K562 (cell line): ENCODE measurements at regions not wholly inside any gene's neighbourhood (a gene's known extent, or its start where the extent isn't known, plus 50 kb on each side); places are given as distances from the start of the nearest gene placed in this dataset.

ENCODE experiments used
- ATAC-seq: fragments of 200-7000 bp; cut with Tn5 transposase; 3 replicates; pipeline ENCODE4 v1.9.1; 2020; ENCODE audit warnings: moderate library complexity
- BruUV-seq: library from RNA; stranded (reverse); fragments of 400-500 nt; replicated peaks from 2 replicates; lab custom pipeline; 2021; lab: Mats Ljungman, UMichigan
- CTCF ChIA-PET: fragments of 300-600 bp; formaldehyde crosslinking; extraction: SDS; loops from one replicate; lab custom pipeline; 2021; ENCODE audit warnings: low intra/inter-chr PET ratio; lab: Yijun Ruan, JAX
- POLR2A ChIA-PET: fragments of 300-600, 350-650 bp; sonication (Branson Sonifier 250); formaldehyde crosslinking; extraction: SDS; loops from one replicate; lab custom pipeline; 2021; ENCODE audit warnings: antibody characterized with exemption, inconsistent platforms; lab: Yijun Ruan, JAX
- DNase-seq, 4 experiments: peaks; one replicate each; pipeline versions ENCODE4 v3.0.0 to v3.0.0-alpha.2; 2011 to 2018; ENCODE audit warnings: low spot score in 3 of 4, mixed read lengths in 3 of 4; ENCODE audit errors: extremely low read depth in 1 of 4
- FAIRE-seq: peaks from 2 replicates; lab custom pipeline; 2011; peaks lifted over from hg19 to GRCh38; lab: Jason Lieb, UNC
- H2AFZ ChIP-seq: 2 replicates; pipeline ENCODE4 v1.6.0; 2011; ENCODE audit warnings: low read depth, low read length, control low read depth, inconsistent platforms
- H3K27ac ChIP-seq: fragments of 200-600 bp; 3 replicates; pipeline ENCODE4 v1.8.0; 2011; ENCODE audit warnings: low read depth, mild to moderate bottlenecking, control low read depth, inconsistent platforms, low read length, moderate library complexity, mixed read lengths; ENCODE audit errors: extremely low read depth
- H3K27me3 ChIP-seq, 2 experiments: fragments of 300-600 bp in 1 of 2; 2 replicates in 1 of 2; 3 replicates in 1 of 2; pipeline versions ENCODE4 v1.6.0 to v1.8.0; 2011; ENCODE audit warnings: inconsistent platforms in 2 of 2, low read length in 2 of 2, mild to moderate bottlenecking in 1 of 2, mixed read lengths in 1 of 2, moderate library complexity in 1 of 2; ENCODE audit not compliant: control insufficient read depth in 2 of 2, insufficient read depth in 2 of 2
- H3K36me3 ChIP-seq: fragments of 300-600 bp; 3 replicates; pipeline ENCODE4 v1.8.0; 2011; ENCODE audit warnings: mild to moderate bottlenecking, low read length, inconsistent platforms; ENCODE audit not compliant: control insufficient read depth, insufficient read depth
- H3K4me1 ChIP-seq, 2 experiments: fragments of 200-600 bp in 1 of 2; replicated peaks in 1 of 2; 2 replicates in 1 of 2; 3 replicates in 1 of 2; pipeline versions ENCODE4 v1.5.1 to v1.8.0; 2011; ENCODE audit warnings: inconsistent platforms in 2 of 2, low read length in 2 of 2, mild to moderate bottlenecking in 1 of 2, mixed read lengths in 1 of 2, moderate library complexity in 1 of 2; ENCODE audit not compliant: control insufficient read depth in 2 of 2, insufficient read depth in 2 of 2
- H3K4me2 ChIP-seq: 2 replicates; pipeline ENCODE4 v1.6.1; 2011; ENCODE audit warnings: low read length, control low read depth, inconsistent platforms, mixed read lengths; ENCODE audit not compliant: insufficient read depth
- H3K4me3 ChIP-seq: fragments of 200-600 bp; sonication (generic), shearing (Covaris generic); 2 replicates; pipeline ENCODE4 v1.5.1; 2016; ENCODE audit warnings: control low read depth, inconsistent platforms
- H3K79me2 ChIP-seq: fragments of 200-600 bp; 3 replicates; pipeline ENCODE4 v1.8.0; 2011; ENCODE audit warnings: low read length, inconsistent platforms; ENCODE audit not compliant: control insufficient read depth, insufficient read depth
- H3K9ac ChIP-seq, 2 experiments: 2 replicates each; pipeline versions ENCODE4 v1.6.0 to v1.6.1; 2011; ENCODE audit warnings: low read depth in 2 of 2, low read length in 2 of 2, control low read depth in 1 of 2, inconsistent platforms in 1 of 2, mild to moderate bottlenecking in 1 of 2, mixed read lengths in 1 of 2; ENCODE audit not compliant: insufficient read depth in 1 of 2
- H3K9me1 ChIP-seq: one replicate; pipeline ENCODE4 v1.6.0; 2011; ENCODE audit warnings: inconsistent platforms, mild to moderate bottlenecking, low read length, moderate library complexity; ENCODE audit not compliant: control insufficient read depth, insufficient read depth
- H3K9me3 ChIP-seq: replicated peaks from 2 replicates; pipeline ENCODE4 v1.5.1; 2011; ENCODE audit warnings: low read depth, low read length, inconsistent platforms; ENCODE audit not compliant: control insufficient read depth, insufficient read depth
- H4K20me1 ChIP-seq: replicated peaks from 2 replicates; pipeline ENCODE4 v1.6.1; 2011; ENCODE audit warnings: low read length, inconsistent platforms, mixed read lengths; ENCODE audit not compliant: control insufficient read depth, insufficient read depth
- CC2D1A ChIP-seq: fragments of 450-650 bp; IDR thresholded peaks from 2 replicates; pipeline ENCODE4 v1.6.1; 2017; ENCODE audit warnings: mild to moderate bottlenecking
- CEBPB ChIP-seq: fragments of 450-650 bp; IDR thresholded peaks from 2 replicates; pipeline ENCODE4 v1.6.1; 2016; ENCODE audit warnings: missing genetic modification characterization, missing compliant biosample characterization
- CSDE1 ChIP-seq, 2 experiments: fragments of 450-650 bp; IDR thresholded peaks; 2 replicates each; pipeline ENCODE4 v1.6.1; 2016; ENCODE audit warnings: mild to moderate bottlenecking in 1 of 2
- DEAF1 ChIP-seq: fragments of 450-650 bp; formaldehyde crosslinking; IDR thresholded peaks from 2 replicates; pipeline ENCODE4 v1.4.0; 2020; ENCODE audit warnings: mild to moderate bottlenecking, moderate library complexity
- WGBS: fragments of 100-300 bp; shearing (Covaris generic); methylation state at CpG from one replicate; pipeline ENCODE4 v1.1.6; 2016; ENCODE audit warnings: low coverage, mixed read lengths; ENCODE audit not compliant: insufficient coverage; ENCODE audit errors: missing lambda C conversion rate; 5-methylcytosine and 5-hydroxymethylcytosine counted together
- in situ Hi-C: fragments of 300-500 bp; cut with MboI; formaldehyde crosslinking; loops from 4 replicates; pipeline ENCODE4 v1.15.0; 2018; ENCODE audit warnings: inconsistent platforms, mixed read lengths
- intact Hi-C: fragments of 100-400 bp; cut with micrococcal nuclease; formaldehyde crosslinking; loops from 2 replicates; pipeline ENCODE4 v1.14.2; 2022

- WGBS, result 75% methylated on average over 7 of the region's 7 CpGs
- peak; percentile 81 for TF ChIP-seq CEBPB (tag)
- TF ChIP-seq CC2D1A, result no peak
Measured at GRCh38 chr11:69394869-69395246, 86.6 kb upstream of the LINC01488 start.

GRCh38 chr11:69395287-69395686 lies 86.2 kb upstream of the LINC01488 start:
- in situ Hi-C loops, result no loop called here
- ChIA-PET CTCF (no interaction called here), POLR2A (no interaction called here)
- Histone ChIP-seq H3K4me3 (no peak overlapping the region), H3K9me3 (no peaks in the 10 kb centered on the region), H4K20me1 (no peaks in the 10 kb centered on the region), H3K9ac (peak overlapping the region in 1 of 2 experiments; percentile 57; a peak in 1 of 4 replicates), H3K36me3 (no peaks in the 10 kb centered on the region), H2AFZ (no peak overlapping the region), H3K79me2 (no peaks in the 10 kb centered on the region), H3K4me1 (peaks cover 59 to 74% of the 10 kb centered on the region in 2 experiments), H3K27ac (no peak overlapping the region), H3K27me3 (no peaks in the 10 kb centered on the region), H3K4me2 (no peak overlapping the region), H3K9me1 (no peaks in the 10 kb centered on the region)
- intact Hi-C loops, result no loop called here
- TF ChIP-seq CSDE1 (IDR thresholded peaks at IDR 0.05) (no peak), CEBPB (tag) (0 out of 2 replicates have a peak, but pooled peaks have one; percentile 13), DEAF1 (CRISPR knock-in tag) (no peak)
- WGBS, result 73% methylated on average over 7 of the region's 8 CpGs
- DNase-seq, result no peak
- FAIRE-seq, result no peak
- BruUV-seq, result no TSS peak
- ATAC-seq, result no peak

More at GRCh38 chr11:69394869-69395246, 86.6 kb upstream of the LINC01488 start:
- POLR2A ChIA-PET, result no interaction called here
- Histone ChIP-seq H4K20me1 (no peaks in the 10 kb centered on the region), H3K9me3 (no peaks in the 10 kb centered on the region), H3K27me3 (no peaks in the 10 kb centered on the region), H3K4me2 (no peak overlapping the region), H3K36me3 (no peaks in the 10 kb centered on the region), H3K9me1 (no peaks in the 10 kb centered on the region), H3K9ac (no peak overlapping the region; a peak in 1 of 4 replicates), H3K27ac (no peak overlapping the region), H3K4me1 (peaks cover 54 to 72% of the 10 kb centered on the region in 2 experiments), H3K4me3 (no peak overlapping the region), H2AFZ (0 out of 2 replicates have a peak overlapping the region, but pooled peaks have one; percentile 13), H3K79me2 (no peaks in the 10 kb centered on the region)
- in situ Hi-C loops, result no loop called here
- no peak for FAIRE-seq
- intact Hi-C loops, result no loop called here
- CTCF ChIA-PET, result no interaction called here
- no TSS peak for BruUV-seq
- no peak for ATAC-seq
- DNase-seq, result no peak
